GM12891 (cell line): ENCODE measurements at regions not wholly inside any gene's neighbourhood (a gene's known extent, or its start where the extent isn't known, plus 50 kb on each side); places are given as distances from the start of the nearest gene placed in this dataset.

Source experiments
- PAX5 ChIP-seq: IDR thresholded peaks from 2 replicates; pipeline ENCODE4 v1.6.1; 2011; ENCODE audit warnings: low read length, moderate library complexity, mild to moderate bottlenecking; ENCODE audit not compliant: insufficient read depth, severe bottlenecking
- POLR2A ChIP-seq: IDR thresholded peaks from 2 replicates; pipeline ENCODE4 v1.6.1; 2011; ENCODE audit warnings: low read depth, low read length, control low read depth
- POLR2AphosphoS5 ChIP-seq: IDR thresholded peaks from 2 replicates; pipeline ENCODE4 v1.6.1; 2011; ENCODE audit warnings: low read depth, low read length, control low read depth
- POU2F2 ChIP-seq: IDR thresholded peaks from 2 replicates; pipeline ENCODE4 v1.6.1; 2011; ENCODE audit warnings: low read depth, mild to moderate bottlenecking, control low read depth, low read length, moderate library complexity
- SPI1 ChIP-seq: IDR thresholded peaks from 2 replicates; pipeline ENCODE4 v1.6.1; 2011; ENCODE audit warnings: low read depth, low read length, control low read depth
- TAF1 ChIP-seq: IDR thresholded peaks from 2 replicates; pipeline ENCODE4 v1.6.1; 2011; ENCODE audit warnings: low read depth, low read length, control low read depth

GRCh38 chr12:94813314-94813713, 163.0 kb upstream of the TMCC3 start:
- TF ChIP-seq POLR2AphosphoS5: no peak
- no peak for TF ChIP-seq POLR2A
- TF ChIP-seq TAF1: no peak
- no peak for TF ChIP-seq PAX5
- TF ChIP-seq SPI1: no peak
- TF ChIP-seq POU2F2: no peak
